SK-N-SH (cell line): ENCODE measurements at regions not wholly inside any gene's neighbourhood (a gene's known extent, or its start where the extent isn't known, plus 50 kb on each side); places are given as distances from the start of the nearest gene placed in this dataset.

Source experiments
- EP300 ChIP-seq, 2 experiments: IDR thresholded peaks; 2 replicates each; pipeline versions ENCODE4 v1.4.0 to v1.6.1; 2012; ENCODE audit warnings: borderline replicate concordance in 1 of 2, low read depth in 1 of 2, low read length in 1 of 2
- EZH2phosphoT487 ChIP-seq: fragments of 200-600 bp; sonication (generic); IDR thresholded peaks from 2 replicates; pipeline ENCODE4 v1.6.1; 2017; ENCODE audit warnings: low read depth, mixed run types, mild to moderate bottlenecking, antibody characterized with exemption, moderate library complexity, borderline replicate concordance
- FOXM1 ChIP-seq: IDR thresholded peaks from 2 replicates; pipeline ENCODE4 v1.4.0; 2012; ENCODE audit warnings: low read depth, mild to moderate bottlenecking
- TF ChIP-seq, protein P1 (sequence below): IDR thresholded peaks from 2 replicates; pipeline ENCODE4 v1.6.1; 2012; ENCODE audit warnings: mild to moderate bottlenecking, low read depth, low read length, moderate library complexity

DNA sequence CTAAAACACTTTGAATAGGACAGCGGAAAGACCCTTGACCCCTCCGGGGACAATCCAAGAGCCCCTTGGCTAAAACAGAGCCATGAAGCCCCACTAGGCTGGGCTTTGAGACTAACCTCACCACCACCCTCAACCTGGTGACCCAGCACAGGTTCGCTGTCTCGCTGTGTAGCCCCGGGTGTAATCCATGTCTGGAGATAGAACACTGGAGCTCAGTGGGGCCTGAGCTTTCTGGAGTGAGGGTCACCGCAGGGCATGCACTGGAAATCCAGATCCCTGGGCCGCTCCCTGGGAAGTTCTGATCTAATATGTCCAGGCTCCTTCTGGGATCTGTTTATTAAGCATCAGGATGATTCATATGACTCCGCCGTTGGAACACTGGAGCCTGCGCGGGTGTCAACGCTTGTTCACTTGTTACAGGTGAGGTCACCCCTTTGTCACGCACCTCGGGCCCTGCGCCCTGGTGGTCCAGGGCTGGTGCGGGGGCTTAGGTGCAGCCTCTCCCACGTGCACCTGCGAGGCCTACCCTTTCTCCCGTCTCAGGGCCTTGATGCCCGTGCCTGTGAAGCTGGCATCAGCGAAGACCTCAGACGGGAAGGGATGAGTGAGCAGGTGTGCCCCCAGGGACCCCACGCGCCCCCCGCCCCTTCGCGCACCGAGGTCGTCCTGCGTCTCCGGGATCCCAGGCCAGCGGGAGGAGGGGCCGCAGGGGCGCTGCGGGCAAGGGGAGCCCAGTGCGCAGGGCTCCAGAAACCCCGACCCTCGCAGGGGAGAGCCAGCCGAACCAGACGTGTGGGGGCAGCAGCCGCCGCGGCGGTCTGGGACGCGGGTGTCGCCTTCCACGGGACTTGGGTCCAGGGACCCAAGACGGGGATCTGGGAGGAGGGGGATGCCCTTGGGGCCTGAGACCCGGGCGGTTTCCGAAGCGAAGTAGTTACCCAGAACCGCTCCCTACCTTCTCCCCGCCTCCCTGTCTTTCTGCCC, 224.1 kb upstream of the FOXF1 start:
- no peak for TF ChIP-seq FOXM1
- TF ChIP-seq EZH2phosphoT487: no peak
- TF ChIP-seq, protein P1, sequence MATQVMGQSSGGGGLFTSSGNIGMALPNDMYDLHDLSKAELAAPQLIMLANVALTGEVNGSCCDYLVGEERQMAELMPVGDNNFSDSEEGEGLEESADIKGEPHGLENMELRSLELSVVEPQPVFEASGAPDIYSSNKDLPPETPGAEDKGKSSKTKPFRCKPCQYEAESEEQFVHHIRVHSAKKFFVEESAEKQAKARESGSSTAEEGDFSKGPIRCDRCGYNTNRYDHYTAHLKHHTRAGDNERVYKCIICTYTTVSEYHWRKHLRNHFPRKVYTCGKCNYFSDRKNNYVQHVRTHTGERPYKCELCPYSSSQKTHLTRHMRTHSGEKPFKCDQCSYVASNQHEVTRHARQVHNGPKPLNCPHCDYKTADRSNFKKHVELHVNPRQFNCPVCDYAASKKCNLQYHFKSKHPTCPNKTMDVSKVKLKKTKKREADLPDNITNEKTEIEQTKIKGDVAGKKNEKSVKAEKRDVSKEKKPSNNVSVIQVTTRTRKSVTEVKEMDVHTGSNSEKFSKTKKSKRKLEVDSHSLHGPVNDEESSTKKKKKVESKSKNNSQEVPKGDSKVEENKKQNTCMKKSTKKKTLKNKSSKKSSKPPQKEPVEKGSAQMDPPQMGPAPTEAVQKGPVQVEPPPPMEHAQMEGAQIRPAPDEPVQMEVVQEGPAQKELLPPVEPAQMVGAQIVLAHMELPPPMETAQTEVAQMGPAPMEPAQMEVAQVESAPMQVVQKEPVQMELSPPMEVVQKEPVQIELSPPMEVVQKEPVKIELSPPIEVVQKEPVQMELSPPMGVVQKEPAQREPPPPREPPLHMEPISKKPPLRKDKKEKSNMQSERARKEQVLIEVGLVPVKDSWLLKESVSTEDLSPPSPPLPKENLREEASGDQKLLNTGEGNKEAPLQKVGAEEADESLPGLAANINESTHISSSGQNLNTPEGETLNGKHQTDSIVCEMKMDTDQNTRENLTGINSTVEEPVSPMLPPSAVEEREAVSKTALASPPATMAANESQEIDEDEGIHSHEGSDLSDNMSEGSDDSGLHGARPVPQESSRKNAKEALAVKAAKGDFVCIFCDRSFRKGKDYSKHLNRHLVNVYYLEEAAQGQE: no peak
- no peak for TF ChIP-seq EP300 (IDR thresholded peaks at IDR 0.05; ENCODE audit: borderline replicate concordance in 1 of 2, low read depth in 1 of 2, low read length in 1 of 2)
